IMR-90 (cell line): ENCODE measurements at regions not wholly inside any gene's neighbourhood (a gene's known extent, or its start where the extent isn't known, plus 50 kb on each side); places are given as distances from the start of the nearest gene placed in this dataset.

ENCODE experiments used
- FOS ChIP-seq: fragments of 150-350 bp; IDR thresholded peaks from 2 replicates; pipeline ENCODE4 v1.6.1; 2016; ENCODE audit warnings: low read depth, low read length
- MXI1 ChIP-seq: IDR thresholded peaks from 2 replicates; pipeline ENCODE4 v1.6.1; 2012; ENCODE audit warnings: low read depth, mild to moderate bottlenecking, low read length, moderate library complexity, borderline replicate concordance
- POLR2A ChIP-seq: IDR thresholded peaks from 2 replicates; pipeline ENCODE4 v1.6.1; 2012; ENCODE audit warnings: mild to moderate bottlenecking, low read depth, low read length
- RAD21 ChIP-seq: IDR thresholded peaks from 2 replicates; pipeline ENCODE4 v1.6.1; 2012; ENCODE audit warnings: low read length, improper control_type of control experiment
- RCOR1 ChIP-seq: IDR thresholded peaks from 2 replicates; pipeline ENCODE4 v1.6.1; 2012; ENCODE audit warnings: mild to moderate bottlenecking, low read length, improper control_type of control experiment; ENCODE audit not compliant: insufficient replicate concordance
- TF ChIP-seq, protein P1 (sequence below): conservative IDR thresholded peaks from 2 replicates; pipeline ENCODE4 v1.5.1; 2012; ENCODE audit warnings: mild to moderate bottlenecking, low read depth, low read length, improper control_type of control experiment

GRCh38 chr5:39503155-39503554, 78.4 kb upstream of the DAB2 start:
- TF ChIP-seq, protein P1, sequence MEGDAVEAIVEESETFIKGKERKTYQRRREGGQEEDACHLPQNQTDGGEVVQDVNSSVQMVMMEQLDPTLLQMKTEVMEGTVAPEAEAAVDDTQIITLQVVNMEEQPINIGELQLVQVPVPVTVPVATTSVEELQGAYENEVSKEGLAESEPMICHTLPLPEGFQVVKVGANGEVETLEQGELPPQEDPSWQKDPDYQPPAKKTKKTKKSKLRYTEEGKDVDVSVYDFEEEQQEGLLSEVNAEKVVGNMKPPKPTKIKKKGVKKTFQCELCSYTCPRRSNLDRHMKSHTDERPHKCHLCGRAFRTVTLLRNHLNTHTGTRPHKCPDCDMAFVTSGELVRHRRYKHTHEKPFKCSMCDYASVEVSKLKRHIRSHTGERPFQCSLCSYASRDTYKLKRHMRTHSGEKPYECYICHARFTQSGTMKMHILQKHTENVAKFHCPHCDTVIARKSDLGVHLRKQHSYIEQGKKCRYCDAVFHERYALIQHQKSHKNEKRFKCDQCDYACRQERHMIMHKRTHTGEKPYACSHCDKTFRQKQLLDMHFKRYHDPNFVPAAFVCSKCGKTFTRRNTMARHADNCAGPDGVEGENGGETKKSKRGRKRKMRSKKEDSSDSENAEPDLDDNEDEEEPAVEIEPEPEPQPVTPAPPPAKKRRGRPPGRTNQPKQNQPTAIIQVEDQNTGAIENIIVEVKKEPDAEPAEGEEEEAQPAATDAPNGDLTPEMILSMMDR = no peak
- TF ChIP-seq POLR2A (no peak), RCOR1 (no peak), FOS (no peak), MXI1 (no peak), RAD21 (no peak)
